GM23338 (cell line): ENCODE measurements at regions not wholly inside any gene's neighbourhood (a gene's known extent, or its start where the extent isn't known, plus 50 kb on each side); places are given as distances from the start of the nearest gene placed in this dataset.

Experiments
- ATAC-seq: fragments of 200-7000 bp; cut with Tn5 transposase; 3 replicates; pipeline ENCODE4 v1.9.1; 2020
- DNase-seq: peaks from one replicate; pipeline ENCODE4 v3.0.0-alpha.2; 2015; ENCODE audit warnings: low spot score
- H2AFZ ChIP-seq: fragments of 200-600 bp; sonication (generic); 2 replicates; pipeline ENCODE4 v1.8.0; 2016; ENCODE audit warnings: antibody characterized with exemption, mild to moderate bottlenecking, moderate library complexity
- H3F3A ChIP-seq: fragments of 200-600 bp; sonication (generic); replicated peaks from 2 replicates; pipeline ENCODE4 v1.8.0; 2017; ENCODE audit warnings: antibody characterized with exemption, mixed run types, low read depth
- H3K27ac ChIP-seq: fragments of 200-600 bp; sonication (generic); 2 replicates; pipeline ENCODE4 v1.6.1; 2016; ENCODE audit warnings: low read depth
- H3K27me3 ChIP-seq: fragments of 200-600 bp; sonication (generic); 2 replicates; pipeline ENCODE4 v1.8.0; 2016; ENCODE audit warnings: mild to moderate bottlenecking, mixed run types, moderate library complexity; ENCODE audit not compliant: insufficient read depth
- H3K36me3 ChIP-seq: fragments of 200-600 bp; sonication (generic); 2 replicates; pipeline ENCODE4 v1.8.0; 2016; ENCODE audit warnings: mild to moderate bottlenecking; ENCODE audit not compliant: insufficient read depth
- H3K4me1 ChIP-seq: fragments of 200-600 bp; sonication (generic); 2 replicates; pipeline ENCODE4 v1.8.0; 2016; ENCODE audit warnings: mild to moderate bottlenecking, moderate library complexity; ENCODE audit not compliant: insufficient read depth
- H3K4me2 ChIP-seq: fragments of 200-600 bp; sonication (generic); 2 replicates; pipeline ENCODE4 v1.7.1; 2017; ENCODE audit warnings: mixed run types
- H3K4me3 ChIP-seq: fragments of 200-600 bp; sonication (generic); 2 replicates; pipeline ENCODE4 v1.6.1; 2016; ENCODE audit warnings: mixed run types
- H3K79me2 ChIP-seq: fragments of 200-600 bp; sonication (generic); replicated peaks from 2 replicates; pipeline ENCODE4 v1.8.0; 2017; ENCODE audit warnings: mild to moderate bottlenecking; ENCODE audit not compliant: insufficient read depth
- H3K9me2 ChIP-seq: fragments of 200-600 bp; sonication (generic); 2 replicates; pipeline ENCODE4 v1.8.0; 2017; ENCODE audit not compliant: insufficient read depth
- H4K20me1 ChIP-seq: fragments of 200-600 bp; sonication (generic); replicated peaks from 2 replicates; pipeline ENCODE4 v1.8.0; 2017; ENCODE audit warnings: mild to moderate bottlenecking; ENCODE audit not compliant: insufficient read depth
- H3K27ac Mint-ChIP-seq: 2 replicates; pipeline ENCODE4 v1.8.0; 2020; ENCODE audit warnings: inconsistent platforms, mild to moderate bottlenecking, moderate library complexity, mixed read lengths
- H3K27me3 Mint-ChIP-seq: 3 replicates; pipeline ENCODE4 v1.8.0; 2022; ENCODE audit warnings: low read depth, mild to moderate bottlenecking, moderate library complexity, mixed read lengths, inconsistent platforms; ENCODE audit not compliant: insufficient read depth, poor library complexity
- H3K36me3 Mint-ChIP-seq: 3 replicates; pipeline ENCODE4 v1.8.0; 2021; ENCODE audit warnings: low read depth, mild to moderate bottlenecking, inconsistent platforms, moderate library complexity, mixed read lengths
- H3K4me1 Mint-ChIP-seq: 3 replicates; pipeline ENCODE4 v1.8.0; 2020; ENCODE audit warnings: mild to moderate bottlenecking, inconsistent platforms, mixed read lengths
- H3K4me3 Mint-ChIP-seq: 3 replicates; pipeline ENCODE4 v1.8.0; 2021; ENCODE audit warnings: moderate library complexity, mild to moderate bottlenecking, inconsistent platforms, mixed read lengths
- H3K9me3 Mint-ChIP-seq: 3 replicates; pipeline ENCODE4 v1.8.0; 2020; ENCODE audit warnings: moderate library complexity, mild to moderate bottlenecking, inconsistent platforms, mixed read lengths
- CREB1 ChIP-seq: fragments of 250-450 bp; sonication (Bioruptor Pico); IDR thresholded peaks from 2 replicates; pipeline ENCODE4 v1.5.0; 2020; ENCODE audit warnings: low read depth, mild to moderate bottlenecking, moderate library complexity
- ETS1 ChIP-seq: IDR thresholded peaks from 2 replicates; pipeline ENCODE4 v1.6.1; 2016; ENCODE audit warnings: antibody characterized with exemption
- JUNB ChIP-seq: IDR thresholded peaks from one replicate; pipeline ENCODE4 v1.6.1; 2016; ENCODE audit warnings: antibody characterized with exemption; ENCODE audit not compliant: unreplicated experiment
- NANOG ChIP-seq: IDR thresholded peaks from 2 replicates; pipeline ENCODE4 v1.6.1; 2016; ENCODE audit warnings: antibody characterized with exemption, borderline replicate concordance
- POLR2AphosphoS5 ChIP-seq: IDR thresholded peaks from 2 replicates; pipeline ENCODE4 v1.6.1; 2016; ENCODE audit warnings: antibody characterized with exemption, low read depth
- REST ChIP-seq: IDR thresholded peaks from one replicate; pipeline ENCODE4 v1.6.1; 2018; ENCODE audit warnings: antibody characterized with exemption; ENCODE audit not compliant: unreplicated experiment
- STAT1 ChIP-seq: IDR thresholded peaks from one replicate; pipeline ENCODE4 v1.6.1; 2016; ENCODE audit warnings: antibody characterized with exemption; ENCODE audit not compliant: unreplicated experiment
- ZNF331 ChIP-seq: fragments of 250-450 bp; sonication (Bioruptor Pico); IDR thresholded peaks from 2 replicates; pipeline ENCODE4 v1.5.0; 2020; ENCODE audit warnings: low read depth, mild to moderate bottlenecking, moderate library complexity
- ZNF462 ChIP-seq: fragments of 250-450 bp; sonication (Bioruptor Pico); IDR thresholded peaks from 2 replicates; pipeline ENCODE4 v1.5.0; 2020; ENCODE audit warnings: mild to moderate bottlenecking, moderate library complexity
- TF ChIP-seq, protein P1 (sequence below), 2 experiments: fragments of 200-600 bp in 1 of 2; sonication (generic) in 1 of 2; conservative IDR thresholded peaks; 2 replicates each; pipeline versions ENCODE4 v1.5.1 to v1.6.1; 2016 to 2017; ENCODE audit warnings: antibody characterized with exemption in 2 of 2, low read depth in 2 of 2, mild to moderate bottlenecking in 2 of 2, moderate library complexity in 1 of 2

- H2AFZ ChIP-seq = peak overlapping the region; percentile 95
- H3F3A ChIP-seq = no peaks in the 10 kb centered on the region
- H4K20me1 ChIP-seq = no peaks in the 10 kb centered on the region
- ATAC-seq = peak; percentile 59
- Mint-ChIP-seq H3K27me3 (no peaks in the 10 kb centered on the region), H3K36me3 (no peaks in the 10 kb centered on the region; the same call in 1 of the 3 replicates), H3K9me3 (peaks cover 13% of the 10 kb centered on the region; the same call in 2 of the 3 replicates), H3K4me1 (peaks cover 16% of the 10 kb centered on the region), H3K27ac (peak overlapping the region; percentile 13; the same call in 1 of the 2 replicates), H3K4me3 (no peak overlapping the region; the same call in 2 of the 3 replicates)
- H3K36me3 ChIP-seq = no peaks in the 10 kb centered on the region
- peaks cover 13% of the 10 kb centered on the region for H3K4me1 ChIP-seq
- no peaks in the 10 kb centered on the region for H3K27me3 ChIP-seq
- no peak for TF ChIP-seq ZNF331
- no peak for TF ChIP-seq JUNB
- no peak for TF ChIP-seq REST
- no peak for TF ChIP-seq POLR2AphosphoS5
- no peak for TF ChIP-seq ZNF462
- TF ChIP-seq STAT1 = no peak
- TF ChIP-seq, protein P1, sequence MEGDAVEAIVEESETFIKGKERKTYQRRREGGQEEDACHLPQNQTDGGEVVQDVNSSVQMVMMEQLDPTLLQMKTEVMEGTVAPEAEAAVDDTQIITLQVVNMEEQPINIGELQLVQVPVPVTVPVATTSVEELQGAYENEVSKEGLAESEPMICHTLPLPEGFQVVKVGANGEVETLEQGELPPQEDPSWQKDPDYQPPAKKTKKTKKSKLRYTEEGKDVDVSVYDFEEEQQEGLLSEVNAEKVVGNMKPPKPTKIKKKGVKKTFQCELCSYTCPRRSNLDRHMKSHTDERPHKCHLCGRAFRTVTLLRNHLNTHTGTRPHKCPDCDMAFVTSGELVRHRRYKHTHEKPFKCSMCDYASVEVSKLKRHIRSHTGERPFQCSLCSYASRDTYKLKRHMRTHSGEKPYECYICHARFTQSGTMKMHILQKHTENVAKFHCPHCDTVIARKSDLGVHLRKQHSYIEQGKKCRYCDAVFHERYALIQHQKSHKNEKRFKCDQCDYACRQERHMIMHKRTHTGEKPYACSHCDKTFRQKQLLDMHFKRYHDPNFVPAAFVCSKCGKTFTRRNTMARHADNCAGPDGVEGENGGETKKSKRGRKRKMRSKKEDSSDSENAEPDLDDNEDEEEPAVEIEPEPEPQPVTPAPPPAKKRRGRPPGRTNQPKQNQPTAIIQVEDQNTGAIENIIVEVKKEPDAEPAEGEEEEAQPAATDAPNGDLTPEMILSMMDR (conservative IDR thresholded peaks at IDR 0.05; ENCODE audit: low read depth in 2 of 2) = no peak
- no peak for TF ChIP-seq NANOG
- TF ChIP-seq CREB1 (CRISPR knock-in tag) = no peak
- TF ChIP-seq ETS1 = no peak
- H3K4me3 ChIP-seq = no peak overlapping the region
- DNase-seq = no peak
- no peaks in the 10 kb centered on the region for H3K9me2 ChIP-seq
- H3K27ac ChIP-seq = no peak overlapping the region
- peak overlapping the region; percentile 59; the same call in 1 of the 2 replicates for H3K4me2 ChIP-seq
- H3K79me2 ChIP-seq = no peaks in the 10 kb centered on the region
These were observed 61.9 kb upstream of the PTPRZ1 start for GRCh38 chr7:121810831-121811672.
